Sigmoid colon (tissue), 6 donors: ENCODE measurements at regions not wholly inside any gene's neighbourhood (a gene's known extent, or its start where the extent isn't known, plus 50 kb on each side); places are given as distances from the start of the nearest gene placed in this dataset.

Experiments
- DNase-seq: peaks from one replicate; pipeline ENCODE4 v3.0.0-alpha.2; 2019
- H3K27ac ChIP-seq, 4 donors: fragments of 200-600 bp; sonication (generic); one replicate each; pipeline ENCODE4 v1.5.1; 2016 to 2019; ENCODE audit warnings: mild to moderate bottlenecking in 1 of 4
- H3K27me3 ChIP-seq, 3 donors: fragments of 200-600 bp; sonication (generic); one replicate each; pipeline ENCODE4 v1.5.1; 2019; ENCODE audit warnings: mild to moderate bottlenecking in 1 of 3
- H3K36me3 ChIP-seq, 4 donors: fragments of 200-600 bp; sonication (generic); one replicate each; pipeline ENCODE4 v1.5.1; 2016 to 2019
- H3K4me1 ChIP-seq, 4 donors: fragments of 200-600 bp; sonication (generic); one replicate each; pipeline ENCODE4 v1.5.1; 2017 to 2019
- H3K4me3 ChIP-seq, 4 donors: fragments of 200-600 bp; sonication (generic); one replicate each; pipeline ENCODE4 v1.5.1; 2017 to 2019; ENCODE audit warnings: mild to moderate bottlenecking in 2 of 4, moderate library complexity in 1 of 4
- H3K9me3 ChIP-seq, 4 donors: fragments of 200-600 bp in 3 of 4; sonication (generic) in 3 of 4; one replicate each; pipeline versions ENCODE4 v1.5.1 to v1.6.1; 2013 to 2019
- EP300 ChIP-seq, 4 donors: sonication (generic); formaldehyde crosslinking; IDR thresholded peaks; one replicate each; pipeline ENCODE4 v1.6.1; 2017; ENCODE audit warnings: antibody characterized with exemption in 4 of 4
- POLR2A ChIP-seq, 2 donors: fragments of 450-650 bp; IDR thresholded peaks; one replicate each; pipeline ENCODE4 v1.6.1; 2016; ENCODE audit warnings: antibody characterized with exemption in 2 of 2, mild to moderate bottlenecking in 2 of 2, moderate library complexity in 2 of 2
- POLR2AphosphoS5 ChIP-seq, 4 donors: sonication (generic); formaldehyde crosslinking; IDR thresholded peaks; one replicate each; pipeline ENCODE4 v1.6.1; 2017; ENCODE audit warnings: antibody characterized with exemption in 4 of 4
- WGBS, 2 donors: extraction: QIAGEN DNeasy Blood & Tissue Kit; methylation state at CpG; one replicate each; pipeline ENCODE4 v1.1.7; 2013; 5-methylcytosine and 5-hydroxymethylcytosine counted together
- intact Hi-C: fragments of 100-400 bp; cut with DNase I; formaldehyde crosslinking; loops from one replicate; pipeline ENCODE4 v1.15.1; 2023
- TF ChIP-seq, protein P1 (sequence below), 4 experiments: fragments of 450-650 bp in 3 of 4; fragments of 200-600 bp in 1 of 4; IDR thresholded peaks; one replicate each; pipeline ENCODE4 v1.5.1; 2016 to 2019; ENCODE audit warnings: antibody characterized with exemption in 4 of 4, mild to moderate bottlenecking in 3 of 4, moderate library complexity in 2 of 4
- donor health status: healthy with polysubstance abuse.
- donor health status: healthy.

DNA sequence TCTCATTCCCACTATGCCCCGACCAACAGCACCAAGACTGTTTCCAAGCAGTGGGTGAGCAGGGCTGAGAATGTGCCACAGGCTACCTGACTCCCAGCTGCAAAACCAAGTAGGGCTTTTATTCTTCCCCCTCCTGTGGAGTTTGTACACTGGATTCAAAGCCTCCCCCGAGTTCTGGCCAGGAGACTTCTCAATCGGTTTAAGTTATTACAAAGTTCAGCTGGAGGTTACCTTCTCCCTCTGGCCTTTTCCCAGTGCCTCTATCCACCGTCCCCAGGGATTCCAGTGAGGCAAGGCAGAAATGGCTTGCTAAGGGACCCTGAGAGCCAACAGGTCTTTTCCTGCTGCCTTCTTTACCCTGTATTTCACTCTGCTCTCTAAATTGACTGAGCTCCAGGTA lies 217.0 kb downstream of the ADGRG6 start:
- TF ChIP-seq EP300 (IDR thresholded peaks at IDR 0.05): no peak
- TF ChIP-seq, protein P1, sequence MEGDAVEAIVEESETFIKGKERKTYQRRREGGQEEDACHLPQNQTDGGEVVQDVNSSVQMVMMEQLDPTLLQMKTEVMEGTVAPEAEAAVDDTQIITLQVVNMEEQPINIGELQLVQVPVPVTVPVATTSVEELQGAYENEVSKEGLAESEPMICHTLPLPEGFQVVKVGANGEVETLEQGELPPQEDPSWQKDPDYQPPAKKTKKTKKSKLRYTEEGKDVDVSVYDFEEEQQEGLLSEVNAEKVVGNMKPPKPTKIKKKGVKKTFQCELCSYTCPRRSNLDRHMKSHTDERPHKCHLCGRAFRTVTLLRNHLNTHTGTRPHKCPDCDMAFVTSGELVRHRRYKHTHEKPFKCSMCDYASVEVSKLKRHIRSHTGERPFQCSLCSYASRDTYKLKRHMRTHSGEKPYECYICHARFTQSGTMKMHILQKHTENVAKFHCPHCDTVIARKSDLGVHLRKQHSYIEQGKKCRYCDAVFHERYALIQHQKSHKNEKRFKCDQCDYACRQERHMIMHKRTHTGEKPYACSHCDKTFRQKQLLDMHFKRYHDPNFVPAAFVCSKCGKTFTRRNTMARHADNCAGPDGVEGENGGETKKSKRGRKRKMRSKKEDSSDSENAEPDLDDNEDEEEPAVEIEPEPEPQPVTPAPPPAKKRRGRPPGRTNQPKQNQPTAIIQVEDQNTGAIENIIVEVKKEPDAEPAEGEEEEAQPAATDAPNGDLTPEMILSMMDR (IDR thresholded peaks at IDR 0.05): no peak
- TF ChIP-seq POLR2AphosphoS5 (IDR thresholded peaks at IDR 0.05): no peak
- H3K36me3 ChIP-seq: no peaks in the 10 kb centered on the region
- H3K27me3 ChIP-seq: no peaks in the 10 kb centered on the region
- no peak for DNase-seq
- no peak overlapping the region for H3K27ac ChIP-seq
- 75 to 78% methylated on average over 4 of the region's 4 CpGs for whole genome bisulfite sequencing, 2 donors
- H3K4me3 ChIP-seq: no peak overlapping the region
- H3K9me3 ChIP-seq: peaks cover 0 to 3% (median 0%) of the 10 kb centered on the region in 4 donors
- peaks cover 0 to 9% (median 4%) of the 10 kb centered on the region in 4 donors for H3K4me1 ChIP-seq
- intact Hi-C loops: no loop called here

DNA sequence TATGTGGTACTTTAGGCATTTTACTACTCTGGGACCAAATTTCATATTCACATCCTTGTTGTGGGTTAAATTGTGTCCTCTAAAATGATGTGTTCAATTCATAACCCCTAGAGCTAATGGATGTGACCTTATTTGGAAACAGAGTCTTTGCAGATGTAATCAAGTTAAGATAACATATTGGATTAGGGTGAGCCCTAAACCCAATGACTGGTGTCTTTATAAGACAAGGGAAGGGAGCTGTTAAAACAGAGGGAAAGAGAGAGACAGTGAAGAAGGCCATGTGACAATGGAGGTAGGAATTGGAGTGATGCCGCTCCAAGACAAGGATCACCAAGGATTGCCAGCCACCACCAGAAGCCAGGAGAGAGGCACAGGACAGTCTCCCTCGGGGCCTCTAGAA lies 220.0 kb downstream of the ADGRG6 start:
- Histone ChIP-seq H3K27me3 (no peaks in the 10 kb centered on the region), H3K9me3 (no peaks in the 10 kb centered on the region), H3K4me3 (no peak overlapping the region), H3K36me3 (no peaks in the 10 kb centered on the region), H3K4me1 (peaks cover 0 to 11% (median 7%) of the 10 kb centered on the region in 4 donors), H3K27ac (no peak overlapping the region)
- DNase-seq: no peak
- 79 to 84% methylated on average over 2 of the region's 2 CpGs for WGBS, 2 donors
- intact Hi-C loops: no loop called here
- TF ChIP-seq, protein P1 (IDR thresholded peaks at IDR 0.05): no peak
- TF ChIP-seq POLR2AphosphoS5 (IDR thresholded peaks at IDR 0.05) (no peak), POLR2A (IDR thresholded peaks at IDR 0.05) (no peak), EP300 (IDR thresholded peaks at IDR 0.05) (no peak)

DNA sequence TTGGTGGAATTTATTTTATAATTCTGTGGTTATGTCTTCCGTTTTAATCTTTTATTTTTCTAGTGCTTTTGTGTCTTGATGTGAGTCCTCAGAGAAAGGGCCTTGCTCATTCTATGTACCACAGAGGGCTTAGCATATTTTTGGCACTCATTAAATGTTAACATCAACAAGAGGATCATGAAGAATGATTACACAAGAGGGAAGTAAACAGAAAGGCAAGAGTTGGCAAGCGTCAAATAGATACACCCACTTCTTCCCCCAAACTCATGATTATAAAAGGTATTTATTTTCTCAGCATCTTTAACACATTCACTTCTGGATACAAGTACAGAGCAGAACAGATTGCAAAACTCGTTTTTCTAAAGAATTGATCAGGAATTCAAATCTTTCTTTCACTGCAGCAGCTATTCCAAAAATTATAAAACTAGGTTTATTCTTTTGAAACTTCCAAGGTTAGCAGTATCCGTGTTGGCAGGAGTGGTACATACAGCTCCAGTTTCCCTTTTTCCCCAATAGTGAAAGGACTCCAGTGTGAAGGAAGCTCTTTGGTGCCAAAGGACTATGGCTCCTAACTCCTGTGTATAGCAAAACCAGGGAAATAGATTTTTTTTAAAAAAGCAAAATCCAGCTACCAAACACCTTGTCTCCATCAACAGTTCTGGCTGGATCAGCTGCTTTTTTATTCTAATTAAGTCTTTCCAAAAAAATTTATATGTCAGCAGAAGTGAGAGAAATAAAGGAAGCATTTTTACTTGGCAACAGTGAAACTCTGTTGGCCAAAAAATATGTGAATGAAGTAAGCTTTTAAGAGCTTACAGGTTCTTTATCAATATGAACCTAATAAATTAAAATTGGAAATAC lies 221.9 kb downstream of the ADGRG6 start:
- WGBS, 2 donors: 31 to 58% methylated on average over 4 of the region's 4 CpGs
- TF ChIP-seq EP300 (IDR thresholded peaks at IDR 0.05) (no peak), POLR2A (IDR thresholded peaks at IDR 0.05) (no peak), POLR2AphosphoS5 (IDR thresholded peaks at IDR 0.05) (no peak)
- TF ChIP-seq, protein P1 (IDR thresholded peaks at IDR 0.05): no peak
- Histone ChIP-seq H3K36me3 (no peaks in the 10 kb centered on the region), H3K4me1 (peaks cover 0 to 11% (median 7%) of the 10 kb centered on the region in 4 donors), H3K27ac (no peak overlapping the region), H3K4me3 (no peak overlapping the region), H3K27me3 (no peaks in the 10 kb centered on the region), H3K9me3 (no peaks in the 10 kb centered on the region)
- intact Hi-C loops: no loop called here
- DNase-seq: no peak

DNA sequence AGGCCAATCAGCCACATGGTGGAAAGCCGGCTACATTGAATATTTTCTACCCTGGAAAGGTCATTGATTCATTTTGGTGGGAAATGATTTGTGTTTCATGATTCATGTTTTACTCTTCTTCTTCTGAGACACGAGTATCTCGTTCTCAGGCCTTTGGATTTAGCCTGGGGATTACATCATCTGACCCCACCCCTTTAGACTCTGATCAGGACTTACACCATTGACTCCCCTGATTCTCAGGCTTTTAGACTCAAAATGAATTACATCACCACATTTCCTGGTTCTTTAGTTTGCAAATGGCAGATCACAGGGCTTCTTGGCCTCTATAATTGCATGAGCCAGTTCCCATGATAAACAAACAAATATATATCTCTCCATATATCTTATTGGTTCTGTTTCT lies 228.8 kb downstream of the ADGRG6 start:
- no peaks in the 10 kb centered on the region for H3K4me1 ChIP-seq
- no peaks in the 10 kb centered on the region for H3K36me3 ChIP-seq
- H3K4me3 ChIP-seq: no peak overlapping the region
- H3K27me3 ChIP-seq: no peaks in the 10 kb centered on the region
- no peak overlapping the region for H3K27ac ChIP-seq
- TF ChIP-seq POLR2AphosphoS5 (IDR thresholded peaks at IDR 0.05) (no peak), EP300 (IDR thresholded peaks at IDR 0.05) (no peak), POLR2A (IDR thresholded peaks at IDR 0.05) (no peak)
- TF ChIP-seq, protein P1 (IDR thresholded peaks at IDR 0.05): no peak
- peaks cover 0 to 6% (median 1%) of the 10 kb centered on the region in 4 donors for H3K9me3 ChIP-seq
- WGBS, 2 donors: 66 to 80% methylated on average over 3 of the region's 3 CpGs
- no peak for DNase-seq
- intact Hi-C loops: no loop called here
